Ovary (tissue), 7 donors: ENCODE measurements at regions not wholly inside any gene's neighbourhood (a gene's known extent, or its start where the extent isn't known, plus 50 kb on each side); places are given as distances from the start of the nearest gene placed in this dataset.

Experiments
- DNase-seq, 5 donors: peaks; one replicate each; pipeline ENCODE4 v3.0.0-alpha.2; 2019 to 2020
- H3K27ac ChIP-seq, 2 donors: fragments of 200-600 bp; one replicate each; pipeline versions ENCODE4 v1.5.1 to v1.8.0; 2019 to 2022
- H3K27me3 ChIP-seq: fragments of 200-600 bp; one replicate; pipeline ENCODE4 v1.8.0; 2022
- H3K36me3 ChIP-seq: fragments of 200-600 bp; sonication (generic); one replicate; pipeline ENCODE4 v1.5.1; 2019
- H3K4me1 ChIP-seq: one replicate; pipeline ENCODE4 v1.8.1; 2013; ENCODE audit warnings: mild to moderate bottlenecking, moderate library complexity; ENCODE audit not compliant: insufficient read depth
- H3K4me3 ChIP-seq: fragments of 200-600 bp; sonication (generic); one replicate; pipeline ENCODE4 v1.5.1; 2017
- H3K9me3 ChIP-seq, 2 donors: fragments of 200-600 bp in 1 of 2; sonication (generic) in 1 of 2; one replicate each; pipeline versions ENCODE4 v1.5.1 to v1.8.1; 2013 to 2019; ENCODE audit warnings: mild to moderate bottlenecking in 1 of 2, moderate library complexity in 1 of 2
- CTCF ChIP-seq, 3 donors: fragments of 450-650 bp in 2 of 3; fragments of 200-600 bp in 1 of 3; IDR thresholded peaks; one replicate each; pipeline versions ENCODE4 v1.5.1 to v1.8.0; 2016 to 2022; ENCODE audit warnings: antibody characterized with exemption in 3 of 3, mild to moderate bottlenecking in 1 of 3
- EP300 ChIP-seq: sonication (generic); formaldehyde crosslinking; IDR thresholded peaks from one replicate; pipeline ENCODE4 v1.6.1; 2017; ENCODE audit warnings: antibody characterized with exemption
- POLR2A ChIP-seq: fragments of 450-650 bp; IDR thresholded peaks from one replicate; pipeline ENCODE4 v1.6.1; 2017; ENCODE audit warnings: antibody characterized with exemption, mild to moderate bottlenecking, moderate library complexity
- WGBS, 3 donors: extraction: QIAGEN DNeasy Blood & Tissue Kit in 1 of 3; methylation state at CpG; one replicate each; pipeline versions ENCODE4 v1.1.5 to v1.1.7; 2013 to 2017; 5-methylcytosine and 5-hydroxymethylcytosine counted together
- intact Hi-C, 4 donors: fragments of 100-400 bp; cut with DNase I; formaldehyde crosslinking; loops; one replicate each; pipeline versions ENCODE4 v1.11.0 to v1.15.1; 2022 to 2023
- donor health status: DM: no; HTN: no; CAD: no; lungs with moderate emphysema.
- donor health status: DM: no; HTN: no; CAD: no.
- donor health status: Bipolar disorder and iron deficiency.
- donor health status: DM: no; HTN: no; CAD: no.
- donor health status: DM: yes; HTN: yes; CAD: no.

DNA sequence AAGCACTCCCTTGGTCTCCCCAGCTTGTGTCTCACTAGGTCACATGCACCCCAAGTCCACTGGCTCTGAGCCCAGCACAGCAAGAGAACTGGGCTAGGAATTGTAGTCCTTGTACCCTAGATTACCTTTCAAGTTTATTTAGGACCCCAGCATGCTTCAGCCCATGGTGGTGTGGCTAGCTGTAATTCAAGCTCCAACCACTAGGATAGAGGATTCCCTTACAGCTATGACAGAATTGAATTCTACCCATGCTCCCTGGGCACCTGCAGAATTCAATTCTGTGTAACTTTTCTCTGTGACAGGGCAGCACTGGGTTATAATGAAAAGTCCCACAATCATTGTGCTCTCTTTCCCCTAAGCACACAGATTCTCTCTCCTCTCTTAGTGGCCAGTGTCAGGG lies 253.8 kb upstream of the DMD start:
- TF ChIP-seq CTCF (IDR thresholded peaks at IDR 0.05) (no peak), EP300 (no peak), POLR2A (no peak)
- Histone ChIP-seq H3K27ac (no peak overlapping the region), H3K4me3 (no peak overlapping the region), H3K27me3 (no peaks in the 10 kb centered on the region), H3K36me3 (no peaks in the 10 kb centered on the region), H3K9me3 (no peaks in the 10 kb centered on the region), H3K4me1 (no peaks in the 10 kb centered on the region)
- intact Hi-C loops: no loop called here
- no peak for DNase-seq

GRCh38 chrX:33457102-33457501 lies 245.8 kb upstream of the DMD start:
- Histone ChIP-seq H3K4me3 (no peak overlapping the region), H3K27ac (no peak overlapping the region), H3K36me3 (no peaks in the 10 kb centered on the region), H3K9me3 (no peaks in the 10 kb centered on the region), H3K27me3 (no peaks in the 10 kb centered on the region), H3K4me1 (no peaks in the 10 kb centered on the region)
- no peak for DNase-seq
- intact Hi-C loops: loop anchor here in 1 of 4 donors (10.0 kb wide), 1 partner anchor 58 kb away; no protein-coding TSS in a partner anchor
- WGBS, 3 donors: 69 to 88% (median 79%) methylated on average over 2 of the region's 2 CpGs
- no peak for TF ChIP-seq EP300
- TF ChIP-seq POLR2A: no peak
- no peak for TF ChIP-seq CTCF (IDR thresholded peaks at IDR 0.05)

GRCh38 chrX:33447285-33447684 lies 235.9 kb upstream of the DMD start:
- 55 to 78% (median 60%) methylated on average over 3 of the region's 3 CpGs for WGBS, 3 donors
- Histone ChIP-seq H3K27ac (no peak overlapping the region), H3K27me3 (no peaks in the 10 kb centered on the region), H3K4me3 (no peak overlapping the region), H3K36me3 (no peaks in the 10 kb centered on the region), H3K9me3 (no peaks in the 10 kb centered on the region), H3K4me1 (no peaks in the 10 kb centered on the region)
- DNase-seq: no peak
- intact Hi-C loops: no loop called here
- TF ChIP-seq CTCF (IDR thresholded peaks at IDR 0.05) (no peak), EP300 (no peak), POLR2A (no peak)

- H3K36me3 ChIP-seq: no peaks in the 10 kb centered on the region
- H3K27me3 ChIP-seq: no peaks in the 10 kb centered on the region
- intact Hi-C loops: no loop called here
- no peak overlapping the region for H3K27ac ChIP-seq
- H3K4me1 ChIP-seq: no peaks in the 10 kb centered on the region
- no peaks in the 10 kb centered on the region for H3K9me3 ChIP-seq
- TF ChIP-seq POLR2A (no peak), CTCF (IDR thresholded peaks at IDR 0.05) (peak in 2 of 3 donors; percentile 40 to 47), EP300 (no peak)
- no peak overlapping the region for H3K4me3 ChIP-seq
- peak in 3 of 5 donors; percentile 35 to 59 (median 41) for DNase-seq
- 27 to 31% (median 30%) methylated on average over 11 of the region's 11 CpGs for WGBS, 3 donors
Observed at GRCh38 chrX:33434256-33435092, 223.1 kb upstream of the DMD start.
